ENCODE measurements at regions not wholly inside any gene's neighbourhood (a gene's known extent, or its start where the extent isn't known, plus 50 kb on each side); places are given as distances from the start of the nearest gene placed in this dataset.

DNA sequence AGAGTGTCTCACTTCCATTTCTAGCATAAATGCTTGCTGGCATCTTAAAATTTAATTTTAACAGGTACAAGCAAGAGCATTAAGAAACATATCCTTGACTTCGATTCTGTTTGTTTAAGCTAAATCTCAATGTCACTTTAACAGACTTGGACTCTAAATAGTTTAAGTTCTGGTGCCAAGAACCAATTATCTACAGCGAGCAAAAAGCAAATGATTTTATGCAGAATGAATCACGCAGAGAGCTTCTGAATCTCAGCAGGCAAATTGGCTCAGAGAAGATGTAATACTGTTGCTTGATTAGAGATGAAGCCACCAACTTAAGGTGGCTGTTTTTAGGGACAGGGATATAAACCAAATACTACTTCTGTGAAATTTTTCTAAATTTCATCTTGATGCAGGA lies 117.0 kb upstream of the PLD5 start:
- Histone ChIP-seq H3K9me3 (ENCODE audit: control insufficient read depth, insufficient read depth, low read length) (no peaks in the 10 kb centered on the region), H3K4me3 (ENCODE audit: low read length) (no peak overlapping the region), H3K9me2 (replicated peaks; ENCODE audit: control insufficient read depth, low read length) (no peaks in the 10 kb centered on the region), H3K27me3 (ENCODE audit: control insufficient read depth, low read length) (no peaks in the 10 kb centered on the region), H3K4me2 (ENCODE audit: low read length) (no peak overlapping the region), H3K4me1 (ENCODE audit: control insufficient read depth, low read length) (no peaks in the 10 kb centered on the region), H3K36me3 (ENCODE audit: control insufficient read depth, low read length) (no peaks in the 10 kb centered on the region), H4K20me1 (ENCODE audit: control insufficient read depth, insufficient read depth, low read depth, low read length) (no peaks in the 10 kb centered on the region), H3K27ac (ENCODE audit: low read depth, low read length) (no peak overlapping the region), H3F3A (ENCODE audit: control insufficient read depth, insufficient read depth) (no peaks in the 10 kb centered on the region), H3K79me2 (ENCODE audit: control insufficient read depth, low read length) (no peaks in the 10 kb centered on the region)
- TF ChIP-seq, protein P1, sequence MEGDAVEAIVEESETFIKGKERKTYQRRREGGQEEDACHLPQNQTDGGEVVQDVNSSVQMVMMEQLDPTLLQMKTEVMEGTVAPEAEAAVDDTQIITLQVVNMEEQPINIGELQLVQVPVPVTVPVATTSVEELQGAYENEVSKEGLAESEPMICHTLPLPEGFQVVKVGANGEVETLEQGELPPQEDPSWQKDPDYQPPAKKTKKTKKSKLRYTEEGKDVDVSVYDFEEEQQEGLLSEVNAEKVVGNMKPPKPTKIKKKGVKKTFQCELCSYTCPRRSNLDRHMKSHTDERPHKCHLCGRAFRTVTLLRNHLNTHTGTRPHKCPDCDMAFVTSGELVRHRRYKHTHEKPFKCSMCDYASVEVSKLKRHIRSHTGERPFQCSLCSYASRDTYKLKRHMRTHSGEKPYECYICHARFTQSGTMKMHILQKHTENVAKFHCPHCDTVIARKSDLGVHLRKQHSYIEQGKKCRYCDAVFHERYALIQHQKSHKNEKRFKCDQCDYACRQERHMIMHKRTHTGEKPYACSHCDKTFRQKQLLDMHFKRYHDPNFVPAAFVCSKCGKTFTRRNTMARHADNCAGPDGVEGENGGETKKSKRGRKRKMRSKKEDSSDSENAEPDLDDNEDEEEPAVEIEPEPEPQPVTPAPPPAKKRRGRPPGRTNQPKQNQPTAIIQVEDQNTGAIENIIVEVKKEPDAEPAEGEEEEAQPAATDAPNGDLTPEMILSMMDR (IDR thresholded peaks at IDR 0.05; ENCODE audit: low read depth, low read length, poor library complexity, severe bottlenecking) = no peak
- no peak for TF ChIP-seq EZH2phosphoT487 (IDR thresholded peaks at IDR 0.05; ENCODE audit: borderline replicate concordance, low read length)

DNA sequence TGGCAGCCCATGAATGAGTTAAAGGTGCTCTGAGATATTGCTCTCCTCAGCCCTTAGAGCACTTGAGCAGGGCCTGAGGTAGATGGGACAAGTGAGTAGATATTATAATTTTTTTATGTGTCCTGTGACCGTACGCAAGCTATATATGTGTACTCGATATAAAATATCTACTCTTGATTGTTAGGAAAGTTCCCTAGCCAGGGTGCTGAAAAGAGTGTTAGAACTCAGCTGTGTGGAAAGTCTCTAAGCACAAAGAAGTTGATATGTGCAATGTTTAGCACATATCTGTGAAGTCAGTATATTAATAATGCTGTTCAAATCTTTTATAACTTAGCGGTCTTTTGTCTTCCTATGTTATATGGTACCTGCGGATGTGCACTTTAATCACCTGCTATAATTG lies 114.6 kb upstream of the PLD5 start:
- H3K27me3 ChIP-seq (ENCODE audit: control insufficient read depth, low read length) = no peaks in the 10 kb centered on the region
- H3K27ac ChIP-seq (ENCODE audit: low read depth, low read length) = no peak overlapping the region
- H3K9me2 ChIP-seq (replicated peaks; ENCODE audit: control insufficient read depth, low read length) = no peaks in the 10 kb centered on the region
- no peaks in the 10 kb centered on the region for H3K79me2 ChIP-seq (ENCODE audit: control insufficient read depth, low read length)
- H3K36me3 ChIP-seq (ENCODE audit: control insufficient read depth, low read length) = no peaks in the 10 kb centered on the region
- H3K4me2 ChIP-seq (ENCODE audit: low read length) = no peak overlapping the region
- TF ChIP-seq, protein P1 (IDR thresholded peaks at IDR 0.05; ENCODE audit: low read depth, low read length, poor library complexity, severe bottlenecking) = no peak
- no peak for TF ChIP-seq EZH2phosphoT487 (IDR thresholded peaks at IDR 0.05; ENCODE audit: borderline replicate concordance, low read length)
- H3F3A ChIP-seq (ENCODE audit: control insufficient read depth, insufficient read depth) = no peaks in the 10 kb centered on the region
- H3K4me1 ChIP-seq (ENCODE audit: control insufficient read depth, low read length) = no peaks in the 10 kb centered on the region
- H3K4me3 ChIP-seq (ENCODE audit: low read length) = no peak overlapping the region
- no peaks in the 10 kb centered on the region for H4K20me1 ChIP-seq (ENCODE audit: control insufficient read depth, insufficient read depth, low read depth, low read length)
- H3K9me3 ChIP-seq (ENCODE audit: control insufficient read depth, insufficient read depth, low read length) = no peaks in the 10 kb centered on the region

DNA sequence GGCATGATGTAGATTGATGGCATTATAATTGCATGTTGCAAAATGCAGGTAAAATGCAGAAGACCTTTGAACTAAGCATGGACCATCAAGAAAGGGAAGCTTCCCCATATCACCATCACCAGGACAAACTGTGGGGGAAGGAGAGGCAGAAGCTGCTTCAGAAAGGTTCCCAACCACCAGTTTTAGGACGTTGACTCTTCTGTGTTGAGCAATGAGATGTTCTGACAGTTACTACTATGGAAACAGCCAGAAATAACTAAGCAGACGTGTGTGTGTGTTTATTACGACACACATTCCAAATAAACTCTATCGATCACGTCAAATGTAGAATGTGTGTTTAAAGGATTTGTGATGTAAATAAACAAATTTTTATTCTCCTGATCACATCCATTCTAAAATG lies 110.2 kb upstream of the PLD5 start:
- H3K36me3 ChIP-seq (ENCODE audit: control insufficient read depth, low read length) = no peaks in the 10 kb centered on the region
- H3K4me2 ChIP-seq (ENCODE audit: low read length) = no peak overlapping the region
- no peaks in the 10 kb centered on the region for H3K9me2 ChIP-seq (replicated peaks; ENCODE audit: control insufficient read depth, low read length)
- H4K20me1 ChIP-seq (ENCODE audit: control insufficient read depth, insufficient read depth, low read depth, low read length) = no peaks in the 10 kb centered on the region
- no peaks in the 10 kb centered on the region for H3K79me2 ChIP-seq (ENCODE audit: control insufficient read depth, low read length)
- no peaks in the 10 kb centered on the region for H3K27me3 ChIP-seq (ENCODE audit: control insufficient read depth, low read length)
- no peaks in the 10 kb centered on the region for H3K4me1 ChIP-seq (ENCODE audit: control insufficient read depth, low read length)
- H3F3A ChIP-seq (ENCODE audit: control insufficient read depth, insufficient read depth) = no peaks in the 10 kb centered on the region
- H3K9me3 ChIP-seq (ENCODE audit: control insufficient read depth, insufficient read depth, low read length) = no peaks in the 10 kb centered on the region
- no peak for TF ChIP-seq EZH2phosphoT487 (IDR thresholded peaks at IDR 0.05; ENCODE audit: borderline replicate concordance, low read length)
- TF ChIP-seq, protein P1 (IDR thresholded peaks at IDR 0.05; ENCODE audit: low read depth, low read length, poor library complexity, severe bottlenecking) = no peak
- no peak overlapping the region for H3K27ac ChIP-seq (ENCODE audit: low read depth, low read length)
- no peak overlapping the region for H3K4me3 ChIP-seq (ENCODE audit: low read length)

DNA sequence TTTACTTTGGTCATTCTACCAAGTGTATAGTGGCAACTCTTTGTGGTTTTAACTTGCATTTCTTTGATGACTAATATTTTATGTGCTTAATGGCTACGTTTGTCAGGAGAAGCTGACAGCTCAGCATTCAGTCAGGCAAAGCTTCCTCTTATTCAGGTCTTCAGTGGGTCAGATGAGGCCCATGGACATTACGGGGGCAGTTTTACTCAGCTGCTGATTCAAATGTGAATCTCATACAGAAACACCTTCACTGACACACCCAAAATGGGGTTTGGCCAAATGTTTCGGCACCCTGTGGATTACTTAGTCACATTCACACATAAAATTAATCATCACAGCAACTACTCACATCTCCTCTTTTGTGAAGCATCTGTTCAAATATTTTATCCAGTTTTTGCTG lies 104.9 kb upstream of the PLD5 start:
- no peak for TF ChIP-seq EZH2phosphoT487 (IDR thresholded peaks at IDR 0.05; ENCODE audit: borderline replicate concordance, low read length)
- TF ChIP-seq, protein P1 (IDR thresholded peaks at IDR 0.05; ENCODE audit: low read depth, low read length, poor library complexity, severe bottlenecking) = no peak
- no peaks in the 10 kb centered on the region for H3K9me2 ChIP-seq (replicated peaks; ENCODE audit: control insufficient read depth, low read length)
- no peak overlapping the region for H3K4me2 ChIP-seq (ENCODE audit: low read length)

More for the DNA sequence above, 104.9 kb upstream of the PLD5 start:
- Histone ChIP-seq H3K4me1 (ENCODE audit: control insufficient read depth, low read length) (no peaks in the 10 kb centered on the region), H3F3A (ENCODE audit: control insufficient read depth, insufficient read depth) (no peaks in the 10 kb centered on the region), H4K20me1 (ENCODE audit: control insufficient read depth, insufficient read depth, low read depth, low read length) (no peaks in the 10 kb centered on the region), H3K27me3 (ENCODE audit: control insufficient read depth, low read length) (no peaks in the 10 kb centered on the region), H3K27ac (ENCODE audit: low read depth, low read length) (no peak overlapping the region), H3K4me3 (ENCODE audit: low read length) (no peak overlapping the region), H3K9me3 (ENCODE audit: control insufficient read depth, insufficient read depth, low read length) (no peaks in the 10 kb centered on the region), H3K36me3 (ENCODE audit: control insufficient read depth, low read length) (no peaks in the 10 kb centered on the region), H3K79me2 (ENCODE audit: control insufficient read depth, low read length) (no peaks in the 10 kb centered on the region)

All from DOHH2 (cell line).